ENCODE measurements at regions not wholly inside any gene's neighbourhood (a gene's known extent, or its start where the extent isn't known, plus 50 kb on each side); places are given as distances from the start of the nearest gene placed in this dataset.

DNA sequence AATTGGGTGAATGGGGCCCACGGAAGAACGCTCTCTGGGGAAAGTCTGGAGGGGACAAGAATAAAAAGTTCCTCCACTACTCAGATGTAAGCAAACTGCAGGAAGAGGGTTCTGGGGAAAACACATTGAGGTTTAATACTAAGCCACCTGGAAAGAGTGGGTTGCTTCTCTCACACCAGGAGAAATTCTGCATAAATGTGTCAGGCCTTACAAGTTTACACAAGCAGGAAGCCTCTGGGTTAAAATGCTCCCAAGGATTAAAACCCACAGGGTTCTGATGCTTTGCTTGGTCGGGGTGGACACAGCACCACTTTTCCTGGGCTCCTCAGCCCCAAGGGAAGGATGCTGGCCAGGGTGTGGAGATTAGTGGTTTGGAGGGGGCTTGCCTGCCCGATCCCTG is 122.1 kb upstream of the SLC22A23 start:
- TF ChIP-seq, protein P1, sequence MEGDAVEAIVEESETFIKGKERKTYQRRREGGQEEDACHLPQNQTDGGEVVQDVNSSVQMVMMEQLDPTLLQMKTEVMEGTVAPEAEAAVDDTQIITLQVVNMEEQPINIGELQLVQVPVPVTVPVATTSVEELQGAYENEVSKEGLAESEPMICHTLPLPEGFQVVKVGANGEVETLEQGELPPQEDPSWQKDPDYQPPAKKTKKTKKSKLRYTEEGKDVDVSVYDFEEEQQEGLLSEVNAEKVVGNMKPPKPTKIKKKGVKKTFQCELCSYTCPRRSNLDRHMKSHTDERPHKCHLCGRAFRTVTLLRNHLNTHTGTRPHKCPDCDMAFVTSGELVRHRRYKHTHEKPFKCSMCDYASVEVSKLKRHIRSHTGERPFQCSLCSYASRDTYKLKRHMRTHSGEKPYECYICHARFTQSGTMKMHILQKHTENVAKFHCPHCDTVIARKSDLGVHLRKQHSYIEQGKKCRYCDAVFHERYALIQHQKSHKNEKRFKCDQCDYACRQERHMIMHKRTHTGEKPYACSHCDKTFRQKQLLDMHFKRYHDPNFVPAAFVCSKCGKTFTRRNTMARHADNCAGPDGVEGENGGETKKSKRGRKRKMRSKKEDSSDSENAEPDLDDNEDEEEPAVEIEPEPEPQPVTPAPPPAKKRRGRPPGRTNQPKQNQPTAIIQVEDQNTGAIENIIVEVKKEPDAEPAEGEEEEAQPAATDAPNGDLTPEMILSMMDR (IDR thresholded peaks at IDR 0.05): no peak
- DNase-seq: no peak
- no peak overlapping the region for H3K9ac ChIP-seq (ENCODE audit: low read depth in 2 of 2, low read length in 2 of 2)

DNA sequence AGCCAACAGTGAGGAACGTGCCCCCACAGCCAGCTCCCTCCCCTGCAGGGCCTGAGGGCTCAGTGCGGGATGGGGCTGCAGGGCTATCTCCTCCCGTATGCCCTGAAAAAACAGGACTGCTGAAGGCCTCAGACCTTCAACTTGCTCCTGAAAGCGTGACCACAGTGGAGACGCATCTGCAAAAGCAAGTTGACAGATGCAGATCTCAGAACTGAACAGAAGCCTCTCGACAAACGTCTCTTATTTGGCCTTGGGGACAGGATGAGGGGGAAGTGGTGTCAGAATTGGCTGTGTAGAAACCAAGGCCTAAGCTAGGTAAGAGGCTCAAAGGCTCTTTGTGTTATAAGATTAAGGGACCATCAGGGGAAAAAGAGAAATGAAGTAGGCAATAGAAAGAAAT is 120.7 kb upstream of the SLC22A23 start:
- TF ChIP-seq, protein P1 (IDR thresholded peaks at IDR 0.05): no peak
- no peak overlapping the region for H3K4me3 ChIP-seq
- no peak overlapping the region for H3K27ac ChIP-seq
- no peak for DNase-seq
- intact Hi-C loops (cut with DNase I): no loop called here
- H3K27me3 ChIP-seq: no peaks in the 10 kb centered on the region
- no peaks in the 10 kb centered on the region for H3K4me1 ChIP-seq
- H3K9ac ChIP-seq (ENCODE audit: low read depth in 2 of 2, low read length in 2 of 2): no peak overlapping the region
- no peaks in the 10 kb centered on the region for H3K9me3 ChIP-seq
- no peaks in the 10 kb centered on the region for H3K36me3 ChIP-seq

More for the DNA sequence above, 122.1 kb upstream of the SLC22A23 start:
- no peaks in the 10 kb centered on the region for H3K4me1 ChIP-seq
- no peaks in the 10 kb centered on the region for H3K36me3 ChIP-seq
- H3K27me3 ChIP-seq: no peaks in the 10 kb centered on the region
- H3K27ac ChIP-seq: no peak overlapping the region
- no peaks in the 10 kb centered on the region for H3K9me3 ChIP-seq
- intact Hi-C loops (cut with DNase I): no loop called here
- no peak overlapping the region for H3K4me3 ChIP-seq

DNA sequence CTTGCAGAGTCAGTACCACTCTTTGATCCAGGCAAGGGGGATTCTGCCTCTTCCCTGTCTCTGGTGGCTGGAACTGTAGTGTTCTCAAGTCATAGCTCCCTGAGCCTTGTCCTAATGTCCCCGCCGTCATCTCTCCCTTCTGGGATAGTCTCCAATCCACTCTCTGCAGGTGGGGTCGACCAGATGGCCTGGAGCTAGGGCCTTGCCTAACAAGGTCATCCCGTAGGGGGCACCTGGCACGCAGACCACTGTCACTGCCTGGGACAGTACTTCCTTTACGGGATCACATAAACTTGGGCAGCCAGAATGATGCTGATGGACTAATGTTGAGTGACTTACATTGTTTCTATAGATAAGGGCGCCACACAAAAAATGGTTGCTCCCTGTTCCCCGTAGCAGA is 118.9 kb upstream of the SLC22A23 start:
- H3K27ac ChIP-seq: no peak overlapping the region
- DNase-seq: no peak
- intact Hi-C loops (cut with DNase I): no loop called here
- H3K9me3 ChIP-seq: no peaks in the 10 kb centered on the region
- H3K4me1 ChIP-seq: no peaks in the 10 kb centered on the region
- H3K36me3 ChIP-seq: no peaks in the 10 kb centered on the region
- no peak overlapping the region for H3K9ac ChIP-seq (ENCODE audit: low read depth in 2 of 2, low read length in 2 of 2)
- TF ChIP-seq, protein P1 (IDR thresholded peaks at IDR 0.05): no peak
- no peak overlapping the region for H3K4me3 ChIP-seq
- no peaks in the 10 kb centered on the region for H3K27me3 ChIP-seq

DNA sequence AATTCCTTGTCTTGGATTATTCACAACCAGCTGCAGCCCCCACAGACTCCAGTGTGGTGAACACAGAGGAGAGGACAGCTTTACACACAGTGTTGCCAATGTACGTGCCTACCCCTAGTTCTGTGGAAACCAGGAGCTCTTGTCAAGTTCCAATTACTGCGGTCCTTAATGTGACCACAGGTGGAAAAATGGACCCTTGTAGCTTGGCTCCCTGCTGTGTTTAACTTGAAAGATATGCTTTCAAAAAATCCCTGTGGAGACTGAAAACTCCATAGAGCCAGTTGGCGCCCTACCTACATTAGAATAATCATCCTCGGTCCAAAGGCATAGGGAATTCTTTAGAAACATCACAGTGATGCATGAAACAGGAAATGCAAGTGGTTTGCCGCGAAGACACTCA is 118.3 kb upstream of the SLC22A23 start:
- H3K27ac ChIP-seq: no peak overlapping the region
- H3K4me1 ChIP-seq: no peaks in the 10 kb centered on the region
- TF ChIP-seq, protein P1 (IDR thresholded peaks at IDR 0.05): no peak
- H3K9me3 ChIP-seq: no peaks in the 10 kb centered on the region
- no peaks in the 10 kb centered on the region for H3K36me3 ChIP-seq
- no peak overlapping the region for H3K4me3 ChIP-seq
- DNase-seq: no peak
- no peaks in the 10 kb centered on the region for H3K27me3 ChIP-seq
- intact Hi-C loops (cut with DNase I): no loop called here
- no peak overlapping the region for H3K9ac ChIP-seq (ENCODE audit: low read depth in 2 of 2, low read length in 2 of 2)

DNA sequence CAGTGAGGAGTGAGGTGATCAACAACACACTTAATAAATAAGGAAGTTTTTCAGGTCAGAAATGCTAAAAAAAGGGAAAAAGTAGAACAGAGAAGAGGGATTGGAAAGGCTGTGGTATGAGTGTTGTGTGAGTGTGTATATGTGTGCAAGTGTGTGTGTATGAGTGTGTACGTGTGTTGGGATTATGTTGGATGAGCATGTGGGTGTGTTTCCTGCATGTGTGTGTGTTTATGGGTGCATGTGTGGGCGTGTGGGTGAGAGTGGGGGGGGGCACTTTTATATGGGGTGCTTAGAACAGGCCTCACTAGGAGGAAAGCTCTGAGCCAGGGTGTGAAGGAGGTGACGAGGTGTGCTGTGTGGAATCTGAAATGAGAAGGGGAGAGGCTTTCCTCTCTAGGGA is 116.8 kb upstream of the SLC22A23 start:
- Histone ChIP-seq H3K4me1 (no peaks in the 10 kb centered on the region), H3K4me3 (no peak overlapping the region), H3K9ac (ENCODE audit: low read depth in 2 of 2, low read length in 2 of 2) (no peak overlapping the region), H3K27me3 (no peaks in the 10 kb centered on the region), H3K27ac (no peak overlapping the region), H3K36me3 (no peaks in the 10 kb centered on the region), H3K9me3 (no peaks in the 10 kb centered on the region)
- intact Hi-C loops (cut with DNase I): no loop called here
- no peak for DNase-seq
- TF ChIP-seq, protein P1 (IDR thresholded peaks at IDR 0.05): no peak

DNA sequence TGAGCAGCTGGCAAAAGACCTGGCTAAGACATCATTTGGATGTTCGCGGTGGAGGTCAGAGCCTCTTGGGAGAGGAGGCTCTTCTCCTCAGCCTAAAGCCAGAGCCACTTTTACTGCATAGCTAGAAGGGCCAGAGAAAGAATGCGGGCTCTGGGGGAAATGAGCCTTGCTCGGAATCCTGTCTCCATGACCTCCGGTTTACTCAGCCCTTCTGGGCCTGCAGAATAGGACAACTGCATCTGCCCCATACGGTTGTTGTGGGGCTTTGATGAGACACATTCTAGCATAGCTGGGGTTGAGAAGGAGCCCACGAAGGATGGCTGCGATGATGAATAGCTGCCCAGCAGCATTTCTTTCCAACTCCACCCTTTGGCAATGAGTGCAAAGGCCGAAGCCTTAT is 115.0 kb upstream of the SLC22A23 start:
- H3K9ac ChIP-seq (ENCODE audit: low read depth in 2 of 2, low read length in 2 of 2): no peak overlapping the region
- no peaks in the 10 kb centered on the region for H3K27me3 ChIP-seq
- no peak overlapping the region for H3K4me3 ChIP-seq
- no peak overlapping the region for H3K27ac ChIP-seq
- H3K36me3 ChIP-seq: no peaks in the 10 kb centered on the region
- H3K4me1 ChIP-seq: no peaks in the 10 kb centered on the region
- TF ChIP-seq, protein P1 (IDR thresholded peaks at IDR 0.05): no peak
- no peak for DNase-seq
- intact Hi-C loops (cut with DNase I): no loop called here
- no peaks in the 10 kb centered on the region for H3K9me3 ChIP-seq

All from colonic mucosa (tissue), 4 donors.